Chondrocyte (in vitro differentiated cells): ENCODE measurements at regions not wholly inside any gene's neighbourhood (a gene's known extent, or its start where the extent isn't known, plus 50 kb on each side); places are given as distances from the start of the nearest gene placed in this dataset.

ENCODE experiments used
- DNase-seq: peaks from one replicate; pipeline ENCODE4 v3.0.0; 2021; ENCODE audit warnings: mixed read lengths, low spot score
- H3K27ac Mint-ChIP-seq: one replicate; pipeline ENCODE4 v1.8.0; 2021; ENCODE audit warnings: mild to moderate bottlenecking, moderate library complexity, mixed read lengths; ENCODE audit not compliant: unreplicated experiment
- H3K27me3 Mint-ChIP-seq: 2 replicates; pipeline ENCODE4 v1.8.0; 2021; ENCODE audit warnings: low read depth, mixed read lengths
- H3K36me3 Mint-ChIP-seq: 2 replicates; pipeline ENCODE4 v1.8.0; 2021; ENCODE audit warnings: low read depth, mixed read lengths
- H3K4me1 Mint-ChIP-seq: 2 replicates; pipeline ENCODE4 v1.8.0; 2021; ENCODE audit warnings: low read depth, mild to moderate bottlenecking, mixed read lengths
- H3K4me3 Mint-ChIP-seq: one replicate; pipeline ENCODE4 v1.8.0; 2021; ENCODE audit warnings: mild to moderate bottlenecking, moderate library complexity, mixed read lengths; ENCODE audit not compliant: unreplicated experiment
- H3K9me3 Mint-ChIP-seq: 2 replicates; pipeline ENCODE4 v1.8.0; 2021; ENCODE audit warnings: low read depth, mixed read lengths
- CTCF ChIP-seq: fragments of 200-600 bp; sonication (generic); IDR thresholded peaks from 2 replicates; pipeline ENCODE4 v1.5.0; 2021; ENCODE audit warnings: antibody characterized with exemption, mild to moderate bottlenecking, moderate library complexity

GRCh38 chrX:23271026-23271425, 63.6 kb upstream of the PTCHD1 start:
- H3K4me3 Mint-ChIP-seq, result no peak overlapping the region
- no peak for TF ChIP-seq CTCF
- H3K27ac Mint-ChIP-seq, result no peak overlapping the region
- H3K4me1 Mint-ChIP-seq, result no peaks in the 10 kb centered on the region
- no peaks in the 10 kb centered on the region for H3K9me3 Mint-ChIP-seq
- peaks cover 25% of the 10 kb centered on the region for H3K27me3 Mint-ChIP-seq
- H3K36me3 Mint-ChIP-seq, result no peaks in the 10 kb centered on the region
- DNase-seq, result no peak

GRCh38 chrX:23276475-23276874, 58.2 kb upstream of the PTCHD1 start:
- no peak overlapping the region for H3K4me3 Mint-ChIP-seq
- no peaks in the 10 kb centered on the region for H3K36me3 Mint-ChIP-seq
- DNase-seq, result no peak
- no peaks in the 10 kb centered on the region for H3K9me3 Mint-ChIP-seq
- no peak for TF ChIP-seq CTCF
- no peaks in the 10 kb centered on the region for H3K4me1 Mint-ChIP-seq
- H3K27me3 Mint-ChIP-seq, result peaks cover 9% of the 10 kb centered on the region
- no peak overlapping the region for H3K27ac Mint-ChIP-seq
